Left lung (tissue), 4 donors: ENCODE measurements at regions not wholly inside any gene's neighbourhood (a gene's known extent, or its start where the extent isn't known, plus 50 kb on each side); places are given as distances from the start of the nearest gene placed in this dataset.
"Not testable (repeated sequence)": the region's sequence is repeated elsewhere in the genome, so short reads cannot be mapped to it uniquely, and the experiment has no call there.

ENCODE experiments used
- ATAC-seq: fragments of 200-7000 bp; cut with Tn5 transposase; one replicate; pipeline ENCODE4 v1.9.1; 2020; ENCODE audit warnings: moderate library complexity
- DNase-seq, 4 donors: peaks; one replicate each; pipeline ENCODE4 v3.0.0-alpha.2; 2013 to 2020
- H3K27ac ChIP-seq, 2 donors: fragments of 200-600 bp; sonication (generic) in 1 of 2; one replicate each; pipeline versions ENCODE4 v1.5.0 to v1.8.0; 2020 to 2021
- H3K27me3 ChIP-seq, 2 donors: fragments of 200-600 bp; sonication (generic) in 1 of 2; one replicate each; pipeline versions ENCODE4 v1.5.0 to v1.8.0; 2020 to 2021
- H3K36me3 ChIP-seq, 2 donors: fragments of 200-600 bp; sonication (generic) in 1 of 2; one replicate each; pipeline versions ENCODE4 v1.5.0 to v1.8.0; 2020 to 2021
- H3K4me1 ChIP-seq, 2 donors: fragments of 200-600 bp; one replicate each; pipeline ENCODE4 v1.8.0; 2021
- H3K4me3 ChIP-seq, 2 donors: fragments of 200-600 bp; sonication (generic) in 1 of 2; one replicate each; pipeline versions ENCODE4 v1.5.0 to v1.8.0; 2020 to 2021; ENCODE audit warnings: mild to moderate bottlenecking in 1 of 2
- H3K9me3 ChIP-seq, 2 donors: fragments of 200-600 bp; sonication (generic) in 1 of 2; one replicate each; pipeline versions ENCODE4 v1.5.0 to v1.8.0; 2020 to 2021
- intact Hi-C, 2 donors: fragments of 100-400 bp; cut with DNase I; formaldehyde crosslinking; loops; one replicate each; pipeline versions ENCODE4 v1.11.2 to v1.14.2; 2022
- donor health status: DM: no; HTN: yes; CAD: no.
- donor health status: DM: no; HTN: no; CAD: no.

DNA sequence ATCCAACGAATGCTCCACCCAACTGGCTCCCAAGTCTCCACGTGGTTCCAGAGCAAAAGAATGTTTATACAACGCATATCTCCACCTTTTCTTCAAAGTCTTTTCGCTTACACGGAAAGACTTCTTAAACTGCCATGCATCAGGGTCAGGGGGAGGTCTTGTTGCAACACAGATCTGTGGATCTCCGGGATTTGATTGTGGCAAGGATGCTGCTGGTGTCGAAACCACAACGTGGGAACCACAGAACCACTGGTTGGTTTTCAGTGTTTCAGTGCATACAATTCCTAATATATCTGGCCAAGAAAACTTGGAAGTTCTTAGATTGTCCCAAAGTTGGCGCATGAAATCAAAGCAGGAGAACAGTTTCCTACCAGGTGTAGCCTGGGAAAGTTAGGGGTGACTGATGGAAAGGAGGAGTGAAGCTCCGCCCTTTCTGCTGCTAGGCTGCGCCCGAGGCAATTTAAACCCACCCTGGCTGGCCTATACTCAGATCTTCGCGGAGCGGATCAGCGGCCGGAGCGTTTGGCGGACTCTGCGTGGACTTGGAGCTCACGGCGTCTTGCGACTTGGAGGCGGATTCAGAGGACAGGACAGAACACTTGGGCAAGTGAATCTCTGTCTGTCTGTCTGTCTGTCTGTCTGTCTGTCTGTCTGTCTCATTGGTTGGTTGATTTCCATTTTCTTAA lies 334.8 kb downstream of the CWH43 start:
- H3K4me1 ChIP-seq, intact Hi-C loops, H3K27me3 ChIP-seq, ATAC-seq, DNase-seq, H3K27ac ChIP-seq, H3K4me3 ChIP-seq, H3K36me3 ChIP-seq: not testable (repeated sequence)
- peaks cover 0 to 11% of the 10 kb centered on the region in 2 donors for H3K9me3 ChIP-seq

DNA sequence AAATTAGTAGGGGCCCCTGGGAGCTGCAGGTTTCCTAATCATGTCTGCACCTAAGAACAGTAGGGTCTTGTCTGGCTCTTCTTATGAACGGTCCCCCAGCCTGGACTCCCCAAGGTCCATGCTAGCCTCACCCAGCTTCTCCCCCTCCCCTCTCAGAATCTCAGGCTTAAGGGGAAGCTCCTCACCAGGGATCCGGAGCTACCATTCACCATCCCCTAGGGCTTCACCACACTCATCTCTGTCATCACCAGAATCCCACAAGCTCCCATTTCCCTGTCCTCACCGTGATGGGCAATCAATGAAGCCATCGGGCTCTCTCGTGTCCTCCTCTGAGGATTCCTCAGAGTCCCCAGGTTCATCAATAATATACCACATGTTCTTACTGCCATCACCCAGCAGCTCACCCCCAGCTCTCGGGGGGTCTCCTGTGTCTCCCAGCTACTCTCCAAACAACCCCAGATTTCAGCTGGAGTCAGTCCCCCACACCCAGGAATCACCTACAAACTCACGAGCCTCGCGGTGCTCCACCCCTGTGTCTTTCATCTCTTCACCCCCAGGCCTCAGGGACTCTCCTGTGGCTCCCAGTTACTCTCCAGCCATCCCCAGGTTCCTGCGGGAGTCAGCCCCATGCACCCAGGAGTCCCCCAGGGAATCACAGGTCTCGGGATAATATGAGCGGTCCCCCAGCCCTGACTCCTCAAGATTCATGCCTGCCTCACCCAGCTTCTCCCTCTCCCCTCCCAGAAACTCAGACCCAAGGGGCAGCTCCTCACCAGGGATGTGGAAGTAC lies 335.6 kb downstream of the CWH43 start:
- H3K27ac ChIP-seq, DNase-seq, H3K4me1 ChIP-seq, H3K27me3 ChIP-seq, H3K36me3 ChIP-seq, intact Hi-C loops, H3K4me3 ChIP-seq, ATAC-seq: not testable (repeated sequence)
- peaks cover 0 to 11% of the 10 kb centered on the region in 2 donors for H3K9me3 ChIP-seq

DNA sequence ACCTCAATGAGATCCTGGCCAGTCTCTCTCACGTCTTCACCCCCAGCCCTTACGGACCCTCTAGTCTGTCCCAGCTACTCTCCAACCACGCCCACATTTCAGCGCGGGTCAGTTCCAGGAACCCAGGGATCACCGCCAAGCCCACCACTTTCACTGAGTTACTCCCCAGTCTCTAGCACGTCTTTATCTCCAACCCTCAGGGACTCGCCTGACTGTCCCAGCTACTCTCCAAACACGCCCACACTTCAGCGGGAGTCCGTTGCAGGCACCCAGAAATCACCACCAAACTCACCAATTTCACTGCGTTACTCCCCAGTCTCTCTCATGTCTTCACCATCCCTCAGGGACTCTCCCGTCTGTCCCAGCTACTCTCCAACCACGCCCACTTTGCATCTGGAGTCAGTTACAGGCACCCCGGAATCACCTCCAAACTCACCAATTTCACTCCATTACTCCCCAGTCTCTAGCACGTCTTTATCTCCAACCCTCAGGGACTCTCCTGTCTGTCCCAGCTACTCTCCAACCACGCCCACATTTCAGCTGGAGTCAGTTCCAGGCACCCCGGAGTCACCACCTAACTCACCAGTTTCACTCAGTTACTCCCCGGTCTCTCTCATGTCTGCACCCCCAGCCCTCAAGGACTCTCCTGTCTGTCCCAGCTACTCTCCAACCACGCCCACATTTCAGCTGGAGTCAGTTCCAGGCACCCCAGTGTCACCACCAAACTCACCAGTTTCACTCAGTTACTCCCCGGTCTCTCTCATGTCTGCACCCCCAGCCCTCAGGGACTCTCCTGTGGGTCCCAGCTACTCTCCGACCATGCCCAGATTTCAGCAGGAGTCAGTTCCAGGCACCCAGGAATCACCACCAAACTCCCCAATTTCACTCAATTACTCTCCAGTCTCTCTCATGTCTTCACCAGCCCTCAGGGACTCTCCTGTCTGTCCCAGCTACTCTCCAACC lies 336.8 kb downstream of the CWH43 start:
- H3K36me3 ChIP-seq, intact Hi-C loops, H3K4me3 ChIP-seq, DNase-seq, H3K27me3 ChIP-seq, H3K4me1 ChIP-seq, ATAC-seq, H3K27ac ChIP-seq: not testable (repeated sequence)
- peaks cover 0 to 11% of the 10 kb centered on the region in 2 donors for H3K9me3 ChIP-seq

DNA sequence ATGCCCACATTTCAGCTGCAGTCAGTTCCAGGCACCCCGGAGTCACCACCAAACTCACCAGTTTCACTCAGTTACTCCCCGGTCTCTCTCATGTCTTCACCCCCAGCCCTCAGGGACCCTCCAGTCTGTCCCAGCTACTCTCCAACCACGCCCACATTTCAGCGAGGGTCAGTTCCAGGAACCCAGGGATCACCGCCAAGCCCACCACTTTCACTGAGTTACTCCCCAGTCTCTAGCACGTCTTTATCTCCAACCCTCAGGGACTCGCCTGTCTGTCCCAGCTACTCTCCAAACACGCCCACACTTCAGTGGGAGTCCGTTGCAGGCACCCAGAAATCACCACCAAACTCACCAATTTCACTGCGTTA lies 337.5 kb downstream of the CWH43 start:
- intact Hi-C loops, H3K4me1 ChIP-seq, H3K4me3 ChIP-seq, DNase-seq, H3K27ac ChIP-seq, H3K36me3 ChIP-seq, ATAC-seq, H3K27me3 ChIP-seq: not testable (repeated sequence)
- H3K9me3 ChIP-seq: peaks cover 0 to 11% of the 10 kb centered on the region in 2 donors
